ENCODE measurements at regions not wholly inside any gene's neighbourhood (a gene's known extent, or its start where the extent isn't known, plus 50 kb on each side); places are given as distances from the start of the nearest gene placed in this dataset.

GRCh38 chr1:59078070-59078800, 218.7 kb upstream of the FGGY start:
- H3K18ac ChIP-seq (ENCODE audit: extremely low read depth, low read length): peak overlapping the region; percentile 99
- H3K23me2 ChIP-seq (ENCODE audit: low read depth, low read length): no peaks in the 10 kb centered on the region
- peak overlapping the region; percentile 83 for H3K56ac ChIP-seq (replicated peaks; ENCODE audit: insufficient read length, low read depth, low read length)
- H3K9me3 ChIP-seq (ENCODE audit: insufficient read depth in 2 of 2, low read depth in 1 of 2, low read length in 1 of 2): no peaks in the 10 kb centered on the region
- H2AK5ac ChIP-seq (ENCODE audit: low read depth, low read length): 0 out of 2 replicates have a peak overlapping the region, but pooled peaks have one; percentile 29
- H3K23ac ChIP-seq (ENCODE audit: insufficient read length): no peak overlapping the region
- no peaks in the 10 kb centered on the region for H4K20me1 ChIP-seq (replicated peaks in 1 of 2; ENCODE audit: control insufficient read depth in 1 of 2, insufficient read depth in 2 of 2, low read length in 2 of 2)
- no peak overlapping the region for H3K14ac ChIP-seq (ENCODE audit: insufficient read length)
- H4K5ac ChIP-seq (ENCODE audit: insufficient read length, low read depth, low read length): peak overlapping the region; percentile 92
- WGBS, 2 experiments (ENCODE audit: extremely low coverage in 1 of 2, insufficient coverage in 1 of 2, insufficient read length in 1 of 2, insufficient replicate concordance in 2 of 2, low coverage in 1 of 2, low lambda C conversion rate in 2 of 2, missing lambda C conversion rate in 1 of 2): 0% methylated on average over 4 of the region's 4 CpGs; no CpG with 5 or more reads in 1 of the 2 experiments
- no peaks in the 10 kb centered on the region for H3K27me3 ChIP-seq (replicated peaks in 1 of 4; ENCODE audit: control insufficient read depth in 3 of 4, extremely low read depth in 1 of 4, insufficient read depth in 3 of 4, low read length in 3 of 4)
- DNase-seq (ENCODE audit: low read depth in 1 of 2, low spot score in 2 of 2): peak; percentile 60 to 82
- H3K79me2 ChIP-seq (ENCODE audit: control insufficient read depth in 1 of 2, insufficient read depth in 2 of 2, low read length in 2 of 2): no peaks in the 10 kb centered on the region
- H2BK5ac ChIP-seq (ENCODE audit: low read depth, low read length): peak overlapping the region; percentile 98
- H3K4me3 ChIP-seq (ENCODE audit: extremely low read depth in 1 of 4, insufficient read depth in 2 of 4, low read depth in 3 of 4, low read length in 4 of 4): peak overlapping the region in 3 of 4 experiments; percentile 10 to 48 (median 19); a peak in 5 of 8 replicates
- FAIRE-seq: peak; percentile 85
- peak overlapping the region; percentile 84 for H2BK120ac ChIP-seq (replicated peaks; ENCODE audit: low read depth, low read length)
- peak overlapping the region; percentile 67; the same call in 1 of the 2 replicates for H2BK20ac ChIP-seq (ENCODE audit: low read length)
- CTCF ChIA-PET (ENCODE audit: partially characterized antibody): interaction anchor here (0.6 to 2.3 kb wide), 9 partner anchors 11 to 680 kb away, joined by 3 to 10 read pairs (median 4); no protein-coding TSS in a partner anchor
- no peaks in the 10 kb centered on the region for H3K79me1 ChIP-seq (ENCODE audit: low read depth, low read length)
- POLR2A ChIA-PET (ENCODE audit: partially characterized antibody): interaction anchor here (0.8 to 1.7 kb wide), 6 partner anchors 10 to 30 kb away, joined by 3 to 7 read pairs (median 4); no protein-coding TSS in a partner anchor
- H3K4ac ChIP-seq (replicated peaks; ENCODE audit: insufficient read length, low read depth, low read length): peak overlapping the region; percentile 86
- H4K8ac ChIP-seq (ENCODE audit: extremely low read depth, insufficient read depth, low read length): no peak overlapping the region
- H3K4me1 ChIP-seq (replicated peaks in 1 of 4; ENCODE audit: control insufficient read depth in 3 of 4, insufficient read depth in 4 of 4, low read length in 3 of 4): peaks cover 13 to 38% (median 26%) of the 10 kb centered on the region in 4 experiments; a peak in 6 of 7 replicates
- peak overlapping the region; percentile 76; the same call in 1 of the 2 replicates for H3K27ac ChIP-seq (ENCODE audit: low read depth, low read length)
- no peaks in the 10 kb centered on the region for H3K36me3 ChIP-seq (ENCODE audit: control insufficient read depth in 2 of 4, insufficient read depth in 4 of 4, low read length in 3 of 4)
- H3K4me2 ChIP-seq (ENCODE audit: insufficient read depth in 1 of 2, low read depth in 2 of 2, low read length in 2 of 2): peak overlapping the region; percentile 48 to 55
- peak overlapping the region; percentile 99 for H2BK12ac ChIP-seq (ENCODE audit: low read depth, low read length)
- peak overlapping the region; percentile 97 for H4K91ac ChIP-seq (replicated peaks; ENCODE audit: insufficient read length, low read length)
- no peak overlapping the region for H2AFZ ChIP-seq (ENCODE audit: low read length)
- H3K9ac ChIP-seq (replicated peaks in 1 of 4; ENCODE audit: extremely low read depth in 1 of 4, low read depth in 3 of 4, low read length in 3 of 4): 0 out of 7 replicates have a peak overlapping the region, but pooled peaks of 2 of the 4 experiments have one; percentile 9 to 20
- H2BK15ac ChIP-seq (ENCODE audit: low read length): no peak overlapping the region
- TF ChIP-seq EP300 (IDR thresholded peaks at IDR 0.05; ENCODE audit: borderline replicate concordance in 1 of 2, low read depth in 2 of 2, low read length in 2 of 2) (peak in 1 of 2 experiments; percentile 70; a peak in 1 of 3 replicates), HDAC2 (IDR thresholded peaks at IDR 0.05; ENCODE audit: borderline replicate concordance in 1 of 2, low read depth in 2 of 2, low read length in 2 of 2) (peak; percentile 78 to 92; a peak in 3 of 4 replicates), BRCA1 (IDR thresholded peaks at IDR 0.05; ENCODE audit: low read depth, low read length) (no peak), SIRT6 (IDR thresholded peaks at IDR 0.05; ENCODE audit: low read length) (no peak), CBX8 (IDR thresholded peaks at IDR 0.05; ENCODE audit: borderline replicate concordance, low read depth, low read length) (no peak), ATF3 (IDR thresholded peaks at IDR 0.05; ENCODE audit: insufficient read depth, low read depth, low read length) (no peak), RNF2 (IDR thresholded peaks at IDR 0.05; ENCODE audit: borderline replicate concordance, low read depth, low read length, missing control alignments, poor library complexity, severe bottlenecking) (no peak), SP1 (IDR thresholded peaks at IDR 0.05; ENCODE audit: low read depth, low read length) (peak; percentile 75), ZNF274 (IDR thresholded peaks at IDR 0.05; ENCODE audit: borderline replicate concordance, extremely low read depth, low read length) (no peak), CEBPB (IDR thresholded peaks at IDR 0.05; ENCODE audit: low read depth, low read length) (no peak)

Measured in H1 (cell line).